G401.6 (cell line): ENCODE measurements at regions not wholly inside any gene's neighbourhood (a gene's known extent, or its start where the extent isn't known, plus 50 kb on each side); places are given as distances from the start of the nearest gene placed in this dataset.

Experiments
- FAIRE-seq: peaks from 2 replicates; lab custom pipeline; 2012; peaks lifted over from hg19 to GRCh38; lab: Jason Lieb, UNC

DNA sequence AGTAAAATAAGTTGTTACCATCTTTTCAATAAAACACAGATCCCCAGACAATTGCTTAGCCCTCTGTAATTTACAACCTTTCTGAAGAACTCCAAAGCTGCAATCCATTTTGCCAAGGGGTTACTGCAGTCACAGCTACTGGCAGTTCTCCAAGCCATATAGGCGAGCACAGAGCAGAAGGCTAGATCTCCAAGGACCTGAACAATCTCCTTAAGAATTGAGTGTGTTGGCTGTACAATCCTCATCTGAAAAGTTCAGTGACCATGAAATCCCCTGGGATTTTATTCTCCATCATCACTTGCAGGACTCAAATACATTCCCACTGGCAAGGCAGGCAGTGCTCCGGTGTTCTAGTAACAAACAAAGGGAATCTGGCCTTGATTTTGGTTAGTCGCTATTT, 103.9 kb upstream of the LRP1B start:
- FAIRE-seq = no peak

DNA sequence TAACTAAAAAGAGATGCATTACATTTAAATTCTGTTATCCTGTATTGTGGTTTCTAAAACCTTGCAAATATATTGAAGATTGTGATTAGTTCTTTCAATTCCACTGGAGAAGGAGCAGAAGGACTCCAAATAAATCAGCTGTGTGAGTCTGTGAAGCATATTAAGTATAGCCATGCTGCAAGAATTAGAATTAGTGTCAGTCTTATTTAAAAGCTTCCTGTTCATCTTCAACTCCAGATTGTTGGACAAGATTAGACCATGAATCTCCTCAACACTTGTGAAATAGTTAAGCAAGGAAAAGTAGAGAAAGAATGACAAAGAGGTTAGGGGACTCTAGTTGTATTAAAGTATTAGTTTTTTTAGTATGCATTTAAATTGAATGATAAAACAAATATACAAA, 92.5 kb upstream of the LRP1B start:
- no peak for FAIRE-seq

DNA sequence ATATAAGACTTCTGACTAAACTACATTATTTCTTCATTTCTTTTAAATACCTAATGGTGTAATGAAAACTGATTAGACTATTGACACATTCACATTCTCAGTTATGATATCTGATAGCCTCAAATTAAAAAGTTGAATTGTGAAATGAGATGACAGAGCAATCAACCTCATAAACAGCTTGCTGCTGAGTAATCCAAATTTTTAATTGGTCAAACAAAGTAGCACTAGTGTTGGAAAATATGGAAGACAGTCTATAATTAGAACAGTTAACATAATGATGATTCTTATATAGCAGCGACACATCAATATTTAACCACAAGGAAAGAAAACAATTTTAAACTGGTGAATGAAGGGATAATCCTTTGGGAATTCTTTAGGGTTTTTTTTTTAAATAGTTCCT, 91.9 kb upstream of the LRP1B start:
- FAIRE-seq = no peak

DNA sequence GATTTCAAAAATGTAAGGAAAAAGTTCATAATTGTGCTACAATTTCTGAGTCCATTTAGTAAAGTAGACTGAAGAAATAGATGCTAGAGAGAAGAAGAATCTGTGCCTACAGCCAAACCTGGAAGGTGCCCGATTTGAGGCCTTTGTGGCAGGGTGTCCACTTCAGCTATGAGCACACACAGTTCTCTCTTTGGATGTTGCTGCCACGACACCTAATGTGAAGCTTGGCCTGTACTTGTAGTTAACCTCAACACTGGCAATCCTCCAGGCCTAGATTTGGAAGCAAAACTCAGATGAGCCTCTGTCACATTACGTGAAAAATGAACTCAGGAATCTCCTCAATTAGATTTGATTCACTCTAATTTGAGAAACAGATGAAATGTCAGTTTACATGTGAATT, 90.1 kb upstream of the LRP1B start:
- FAIRE-seq = no peak

DNA sequence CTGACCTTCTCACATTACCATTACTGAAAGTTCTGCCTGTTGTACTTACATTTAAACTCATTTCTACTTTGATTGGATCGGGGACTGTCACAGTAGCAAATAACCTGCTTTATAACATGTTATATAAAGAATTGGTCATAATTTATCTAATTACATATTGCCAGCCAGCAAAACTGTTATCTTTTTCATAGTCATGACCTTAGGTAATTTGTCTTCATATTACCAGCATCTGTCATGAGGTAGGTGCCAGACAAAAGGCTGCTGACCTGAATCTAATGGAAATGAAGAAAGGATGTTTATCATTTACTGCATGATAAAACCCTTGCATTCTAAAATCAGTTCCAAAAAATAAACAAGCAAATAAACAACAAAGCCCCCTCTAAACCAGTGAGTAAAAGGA, 89.4 kb upstream of the LRP1B start:
- FAIRE-seq = no peak

DNA sequence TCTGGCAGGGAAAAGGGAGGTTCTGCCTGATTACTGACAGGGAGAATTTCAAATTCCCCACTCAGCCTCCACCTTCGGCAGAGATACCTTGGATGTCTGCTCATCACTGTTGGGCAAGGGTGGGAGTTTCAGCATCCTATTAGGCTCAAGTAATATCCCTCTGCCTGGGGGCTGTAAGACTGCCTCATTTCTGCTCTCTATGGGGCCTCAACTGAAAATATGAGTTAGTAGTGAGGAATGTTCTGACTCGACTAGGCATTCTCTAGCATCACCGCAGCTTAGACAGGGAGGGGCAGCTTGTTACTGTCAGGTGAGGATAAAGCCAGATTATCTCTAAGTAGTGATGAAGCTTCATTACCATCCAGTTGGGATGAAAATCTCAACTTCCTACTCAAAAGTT, 87.7 kb upstream of the LRP1B start:
- no peak for FAIRE-seq

DNA sequence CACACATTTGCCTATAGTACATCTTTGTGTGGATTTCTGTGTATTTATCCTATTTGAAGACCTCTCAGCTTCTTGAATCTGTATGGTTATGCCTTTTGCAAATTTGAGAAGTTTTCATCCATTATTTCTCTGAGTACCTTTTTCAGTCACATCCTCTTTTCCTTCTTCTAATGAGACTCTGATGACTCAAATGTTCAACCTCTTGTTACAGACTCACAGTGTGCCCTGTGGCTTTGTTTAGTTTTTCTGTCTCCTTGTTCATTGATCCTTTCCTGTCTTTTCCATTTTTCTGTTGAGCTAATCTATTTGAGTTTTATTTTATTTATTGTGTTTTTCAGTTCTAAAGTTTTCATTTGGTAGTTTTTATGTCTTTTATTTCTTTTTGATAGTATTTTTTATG, 87.0 kb upstream of the LRP1B start:
- FAIRE-seq = no peak

DNA sequence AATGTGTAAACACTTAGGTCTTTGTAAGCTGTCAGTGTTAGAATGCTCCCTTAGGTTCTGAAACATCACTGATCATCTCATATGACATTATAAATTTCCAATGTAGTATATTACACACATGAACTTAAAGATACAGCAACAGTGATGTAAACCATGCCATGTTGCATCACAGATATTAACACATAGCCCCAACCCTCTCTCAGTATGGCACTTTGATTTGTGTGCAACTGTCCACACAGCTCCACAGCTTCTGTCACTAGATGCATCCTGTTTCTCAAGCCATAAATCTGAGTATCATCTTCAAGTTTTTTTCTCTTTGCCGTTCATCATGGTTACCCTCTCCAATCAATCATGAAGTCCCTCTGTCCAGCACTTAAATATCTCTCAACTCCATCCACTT, 69.2 kb upstream of the LRP1B start:
- no peak for FAIRE-seq

DNA sequence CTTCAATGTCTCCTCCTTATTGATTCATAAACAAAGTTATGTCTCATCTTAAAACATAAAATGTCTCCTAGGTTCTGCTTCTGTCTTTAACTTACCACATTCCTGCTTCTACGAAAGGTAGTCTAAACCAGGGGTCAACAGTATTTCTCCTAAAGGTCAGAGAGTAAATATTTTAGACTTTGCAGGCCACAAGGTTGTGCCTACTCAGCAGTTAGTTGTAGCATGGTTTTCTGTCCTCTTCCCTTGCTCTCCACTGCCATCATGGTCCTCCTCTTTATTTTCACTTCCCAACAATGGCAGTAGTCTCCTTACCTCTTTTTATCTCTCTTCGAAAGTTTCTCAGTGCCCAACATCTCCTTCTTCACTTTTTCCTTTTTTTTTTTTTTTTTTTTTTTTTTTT, 68.3 kb upstream of the LRP1B start:
- no peak for FAIRE-seq

DNA sequence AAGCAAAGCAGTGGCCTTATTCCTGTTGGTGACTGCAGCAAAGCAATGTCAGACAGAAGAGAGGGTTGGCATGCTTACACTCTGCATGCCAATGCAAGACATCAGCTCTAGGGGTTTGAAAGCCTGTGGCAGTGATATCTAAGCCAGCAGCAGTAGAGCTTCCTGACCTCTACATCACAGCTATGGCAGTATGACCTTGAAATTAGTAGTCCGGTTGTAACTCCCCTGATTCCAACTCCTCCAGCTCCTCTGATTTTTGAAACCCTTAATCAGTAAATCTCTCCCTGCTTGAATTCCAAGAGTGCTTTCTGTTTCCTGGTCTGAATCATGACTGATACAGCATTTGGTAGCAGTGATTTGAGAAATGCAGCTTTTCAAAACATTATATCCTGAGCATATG, 60.0 kb upstream of the LRP1B start:
- no peak for FAIRE-seq

DNA sequence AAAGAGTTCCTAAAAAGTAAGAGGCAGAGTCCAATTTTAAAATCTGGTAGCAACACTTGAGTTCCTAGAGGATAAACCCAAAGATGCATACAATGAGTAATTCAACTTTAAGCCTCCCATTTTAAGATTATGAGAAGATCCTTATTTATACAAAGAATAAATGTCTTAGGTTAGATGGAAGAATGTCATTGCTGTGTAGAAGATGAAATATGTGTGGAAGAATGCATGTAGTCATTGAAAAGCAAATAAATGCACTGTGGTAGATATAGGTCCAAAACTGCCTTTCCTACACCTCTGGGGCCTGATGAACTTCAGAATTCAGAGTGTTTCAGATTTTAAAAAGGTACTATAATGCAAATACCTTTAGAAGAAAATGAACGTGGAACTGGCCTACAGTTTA, 58.7 kb upstream of the LRP1B start:
- no peak for FAIRE-seq

DNA sequence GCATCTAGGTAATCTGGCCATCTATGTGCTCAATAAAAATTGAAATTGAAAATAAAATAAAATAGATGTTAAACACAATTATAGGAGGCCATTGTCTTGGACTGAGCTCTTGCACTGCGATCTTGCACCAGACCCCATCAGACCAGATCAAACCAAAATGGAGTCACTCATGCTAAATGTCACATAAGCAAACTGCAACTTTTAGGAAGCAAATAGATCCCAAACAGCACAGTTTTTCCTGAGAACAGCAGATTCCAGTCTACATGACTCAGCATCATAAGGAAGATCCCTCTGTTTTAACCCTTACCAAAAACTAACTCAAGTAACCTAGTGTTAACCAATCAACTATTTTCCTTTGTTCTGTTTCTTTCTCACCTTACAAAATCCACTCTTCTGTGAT, 57.7 kb upstream of the LRP1B start:
- FAIRE-seq = no peak

DNA sequence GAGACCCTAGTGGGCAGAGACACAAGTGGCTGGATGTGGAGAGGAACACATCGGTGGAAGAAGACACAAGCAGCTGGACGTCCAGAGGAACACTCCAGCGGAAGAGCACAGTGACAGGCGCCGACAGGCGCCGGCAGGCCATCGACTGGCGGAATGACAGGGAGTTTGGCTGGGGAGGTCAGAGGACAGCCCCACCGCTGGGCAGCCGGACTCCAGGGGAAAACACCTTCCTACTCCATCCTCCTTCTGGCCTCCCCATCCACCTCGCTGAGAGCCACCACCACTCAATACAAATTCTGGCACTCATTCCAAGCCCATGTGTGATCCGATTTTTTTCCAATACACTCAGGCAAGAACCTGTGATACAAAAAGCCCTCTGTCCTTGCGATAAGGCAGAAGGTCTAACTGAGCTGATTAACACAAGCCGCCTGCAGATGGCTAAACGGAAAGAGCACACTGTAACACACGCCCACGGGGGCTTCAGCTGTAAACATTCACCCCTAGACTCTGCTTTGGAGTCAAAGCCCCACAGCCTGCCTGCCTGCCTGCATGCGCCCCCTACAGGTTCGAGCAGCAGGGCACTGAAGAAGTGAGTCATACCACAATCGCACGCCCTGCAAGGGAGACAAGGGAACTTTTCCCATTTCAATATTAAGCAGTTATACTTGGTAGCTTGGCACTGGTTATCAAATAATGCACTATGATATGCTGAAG, 50.2 kb upstream of the LRP1B start:
- no peak for FAIRE-seq
